D721Med (cell line): ENCODE measurements at regions not wholly inside any gene's neighbourhood (a gene's known extent, or its start where the extent isn't known, plus 50 kb on each side); places are given as distances from the start of the nearest gene placed in this dataset.
A peak's percentile ranks its signal among the peaks of the same experiment; 100 is the strongest.

Experiments
- DNase-seq: peaks from one replicate; pipeline ENCODE4 v3.0.0; 2011; ENCODE audit warnings: low spot score; ENCODE audit not compliant: insufficient read length
- FAIRE-seq: peaks from 2 replicates; lab custom pipeline; 2011; peaks lifted over from hg19 to GRCh38; lab: Jason Lieb, UNC
- TF ChIP-seq, protein P1 (sequence below): IDR thresholded peaks from 2 replicates; pipeline ENCODE4 v1.5.1; 2012; ENCODE audit warnings: mild to moderate bottlenecking, control low read depth; ENCODE audit not compliant: insufficient read depth; ENCODE audit errors: missing control alignments

DNA sequence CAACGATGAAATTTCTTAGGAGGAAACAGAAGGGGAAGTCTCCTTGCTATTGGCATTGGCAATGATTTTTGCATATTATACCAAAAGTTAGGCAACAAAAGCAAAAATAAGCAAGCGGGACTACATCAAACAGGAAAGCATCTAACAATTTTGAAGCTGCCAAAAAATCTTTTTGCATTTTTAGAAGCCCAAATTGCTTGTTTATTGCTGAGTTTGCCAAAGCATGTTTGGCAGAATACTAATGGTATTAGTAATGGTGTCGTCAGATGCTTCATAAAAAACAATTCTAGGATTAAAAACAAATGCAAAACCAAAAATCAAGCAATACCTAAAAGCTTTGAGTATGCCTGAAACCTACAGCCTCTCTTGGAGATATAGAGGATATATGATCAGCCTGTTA lies 80.0 kb downstream of the GALR1 start:
- peak; percentile 96 for FAIRE-seq
- TF ChIP-seq, protein P1, sequence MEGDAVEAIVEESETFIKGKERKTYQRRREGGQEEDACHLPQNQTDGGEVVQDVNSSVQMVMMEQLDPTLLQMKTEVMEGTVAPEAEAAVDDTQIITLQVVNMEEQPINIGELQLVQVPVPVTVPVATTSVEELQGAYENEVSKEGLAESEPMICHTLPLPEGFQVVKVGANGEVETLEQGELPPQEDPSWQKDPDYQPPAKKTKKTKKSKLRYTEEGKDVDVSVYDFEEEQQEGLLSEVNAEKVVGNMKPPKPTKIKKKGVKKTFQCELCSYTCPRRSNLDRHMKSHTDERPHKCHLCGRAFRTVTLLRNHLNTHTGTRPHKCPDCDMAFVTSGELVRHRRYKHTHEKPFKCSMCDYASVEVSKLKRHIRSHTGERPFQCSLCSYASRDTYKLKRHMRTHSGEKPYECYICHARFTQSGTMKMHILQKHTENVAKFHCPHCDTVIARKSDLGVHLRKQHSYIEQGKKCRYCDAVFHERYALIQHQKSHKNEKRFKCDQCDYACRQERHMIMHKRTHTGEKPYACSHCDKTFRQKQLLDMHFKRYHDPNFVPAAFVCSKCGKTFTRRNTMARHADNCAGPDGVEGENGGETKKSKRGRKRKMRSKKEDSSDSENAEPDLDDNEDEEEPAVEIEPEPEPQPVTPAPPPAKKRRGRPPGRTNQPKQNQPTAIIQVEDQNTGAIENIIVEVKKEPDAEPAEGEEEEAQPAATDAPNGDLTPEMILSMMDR = no peak
- no peak for DNase-seq

DNA sequence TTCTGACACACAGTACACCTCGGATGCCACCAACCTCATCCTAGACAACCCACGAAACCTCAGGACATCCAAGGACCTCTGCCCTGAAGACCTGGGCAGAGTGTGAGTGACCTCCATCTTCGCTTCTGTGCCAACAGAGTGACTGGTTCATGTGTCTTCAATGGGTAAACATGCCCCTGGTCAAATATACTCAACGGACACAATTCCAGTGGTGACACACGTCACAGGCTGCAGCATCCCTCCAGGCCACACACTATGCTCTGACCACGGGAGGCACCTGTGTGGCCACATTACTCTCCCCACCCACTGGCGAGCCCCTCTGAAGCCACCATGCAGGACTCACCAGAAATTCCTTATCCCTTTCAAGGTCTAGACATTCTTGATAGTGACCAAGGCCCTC lies 85.2 kb downstream of the GALR1 start:
- DNase-seq = no peak
- FAIRE-seq = peak; percentile 38

DNA sequence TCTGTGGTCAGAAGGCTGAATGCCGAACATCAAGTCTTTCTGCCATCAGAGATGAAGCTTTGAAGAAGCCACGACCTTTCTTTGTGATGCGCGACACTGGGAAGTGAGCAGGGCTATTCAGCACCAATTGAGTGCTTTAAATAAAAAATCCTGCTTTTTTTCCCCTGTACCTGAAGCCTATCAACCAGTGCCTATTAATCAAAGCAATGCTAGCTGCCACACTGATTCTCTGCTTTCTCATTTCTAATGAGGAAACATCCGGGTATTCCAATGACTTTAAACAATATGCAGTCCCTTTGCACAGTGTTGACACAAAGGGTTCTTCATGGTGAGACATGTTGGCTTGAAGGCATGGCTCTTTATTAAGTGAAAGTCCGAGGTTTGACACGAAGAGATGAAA lies 88.0 kb downstream of the GALR1 start:
- DNase-seq (no peak), FAIRE-seq (peak; percentile 95)
- TF ChIP-seq, protein P1 = no peak

More for the DNA sequence above, 85.2 kb downstream of the GALR1 start:
- TF ChIP-seq, protein P1 = no peak

DNA sequence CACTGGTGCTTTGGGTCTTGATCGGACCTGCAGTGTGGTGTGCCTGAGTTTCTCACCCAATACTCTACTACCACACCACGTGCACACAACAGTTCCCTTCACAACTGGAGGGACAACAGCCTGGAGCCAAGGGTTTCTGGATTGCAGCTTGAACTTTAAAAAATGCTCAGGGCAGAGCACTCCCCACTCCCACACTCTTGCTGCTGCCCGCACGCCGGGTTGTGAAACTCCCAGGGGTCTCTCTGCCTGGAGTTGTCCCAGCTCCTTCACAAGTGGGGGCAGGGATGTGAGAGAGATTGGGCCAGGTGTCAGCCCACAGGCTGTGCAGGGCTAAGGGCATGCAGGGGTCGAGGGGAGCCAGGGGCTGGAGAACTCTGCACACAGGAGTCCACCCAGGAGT lies 89.4 kb downstream of the GALR1 start:
- TF ChIP-seq, protein P1 = no peak
- no peak for DNase-seq
- FAIRE-seq = no peak

DNA sequence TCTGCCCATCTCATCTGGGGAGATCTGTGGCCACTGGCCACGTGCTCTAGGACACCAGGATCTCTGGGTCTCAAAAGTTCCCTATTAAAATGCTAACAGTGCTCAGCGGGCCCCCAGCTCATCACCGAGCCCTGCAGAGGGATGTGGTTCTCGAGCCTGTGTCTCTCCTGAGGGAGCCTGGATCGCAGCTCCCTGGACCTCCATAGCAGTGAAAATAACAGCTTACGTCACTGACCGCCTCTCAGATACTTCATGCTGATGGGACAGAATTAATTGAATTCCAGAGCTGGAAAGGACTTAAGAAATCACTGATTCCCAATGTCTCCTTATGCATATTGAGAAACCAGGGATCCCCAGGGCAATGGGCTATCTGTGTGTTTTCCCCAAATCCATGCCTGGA lies 90.0 kb downstream of the GALR1 start:
- no peak for FAIRE-seq
- TF ChIP-seq, protein P1 = no peak

DNA sequence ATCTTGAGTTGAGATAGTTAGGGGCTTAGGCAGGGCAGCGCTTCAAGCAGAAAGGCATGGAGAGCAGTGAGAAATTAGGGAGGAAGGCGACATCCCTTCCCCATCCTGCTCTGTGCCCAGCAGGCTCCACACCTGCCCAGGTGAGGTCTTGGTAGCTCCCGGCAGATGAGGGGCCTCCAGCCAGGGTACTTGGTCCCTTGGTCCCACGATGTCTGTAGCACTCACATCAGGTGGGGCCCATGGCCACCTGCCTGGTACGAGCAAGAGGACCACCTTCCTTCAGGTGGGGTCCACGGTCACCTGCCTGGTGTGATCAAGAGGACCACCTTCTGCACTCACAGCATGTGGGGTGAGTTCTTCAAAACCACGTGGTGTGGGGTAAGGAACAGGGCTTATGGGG lies 91.2 kb downstream of the GALR1 start:
- FAIRE-seq (no peak), DNase-seq (no peak)
- TF ChIP-seq, protein P1 = no peak

More for the DNA sequence above, 90.0 kb downstream of the GALR1 start:
- DNase-seq = no peak

DNA sequence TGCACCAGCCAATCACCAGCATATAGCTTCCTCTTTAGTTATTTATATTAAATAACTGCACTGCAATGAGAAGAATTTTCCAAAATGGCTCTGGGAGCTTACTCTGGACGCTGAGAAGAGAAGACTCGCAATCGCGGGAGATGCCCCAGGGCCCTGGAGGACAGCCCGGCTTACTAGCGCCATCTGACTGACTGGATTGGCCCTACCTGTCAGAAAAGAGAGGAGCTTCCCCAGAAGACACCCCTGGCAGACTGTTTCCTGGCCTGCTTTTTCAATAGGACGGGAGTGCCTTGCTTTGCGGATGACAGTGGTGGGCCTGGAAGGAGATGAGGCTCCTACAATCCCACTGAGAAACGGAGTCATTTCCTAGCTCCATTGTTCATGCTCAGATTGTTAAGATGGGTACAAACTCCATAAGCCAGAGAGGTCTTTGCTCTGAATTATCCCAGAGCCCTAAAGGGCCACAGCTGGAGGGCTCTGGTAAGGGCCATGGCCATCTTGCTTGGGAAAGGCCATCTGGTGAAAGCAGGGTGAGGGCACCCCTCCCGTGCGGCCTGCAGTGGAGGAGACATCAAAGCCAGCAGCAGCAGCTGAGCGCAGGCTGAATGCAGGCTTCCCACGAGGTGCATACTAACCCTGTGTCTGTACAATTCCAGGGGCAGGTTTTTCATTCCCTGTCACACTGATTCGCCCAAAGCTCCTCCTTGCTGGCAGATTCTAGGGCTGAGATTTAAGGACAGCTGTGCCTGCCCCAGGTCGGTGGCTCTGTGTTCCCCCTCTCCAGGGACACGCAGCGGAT lies 92.1 kb downstream of the GALR1 start:
- DNase-seq (no peak), FAIRE-seq (no peak)

More for the DNA sequence above, 92.1 kb downstream of the GALR1 start:
- TF ChIP-seq, protein P1 = no peak
